ENCODE measurements at regions not wholly inside any gene's neighbourhood (a gene's known extent, or its start where the extent isn't known, plus 50 kb on each side); places are given as distances from the start of the nearest gene placed in this dataset.

DNA sequence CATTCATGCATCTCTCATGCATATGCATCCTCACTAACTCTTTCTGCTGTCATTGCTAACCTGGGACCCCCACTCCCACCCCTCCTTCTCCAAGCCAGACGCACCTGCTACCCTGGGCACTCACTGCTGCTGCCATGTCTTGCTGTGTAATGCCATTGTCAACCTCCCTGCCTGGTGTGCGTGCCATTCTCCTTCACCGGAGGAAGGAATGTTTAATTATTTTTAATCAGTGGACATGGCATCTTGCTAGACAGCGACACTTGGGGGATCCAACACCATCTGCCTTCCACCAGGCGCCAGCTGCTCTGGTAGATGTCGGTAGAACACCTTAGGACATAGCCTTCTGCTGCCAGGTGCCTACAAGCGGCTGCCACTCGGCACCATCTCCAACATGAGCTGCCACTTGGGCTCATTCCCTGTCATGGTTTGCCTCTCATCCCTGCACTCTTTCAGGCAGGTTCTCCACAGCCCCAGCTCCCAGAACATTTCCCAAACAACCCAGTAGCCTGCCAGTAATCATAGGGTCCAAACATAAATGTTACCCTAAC is 306.9 kb downstream of the TTLL7 start:
- no peak overlapping the region for H4K12ac ChIP-seq (ENCODE audit: low read depth, low read length)
- peaks cover 2% of the 10 kb centered on the region for H3K79me1 ChIP-seq (ENCODE audit: low read length)
- DNase-seq, result no peak
- H2AK5ac ChIP-seq (ENCODE audit: low read length), result no peak overlapping the region
- H3K14ac ChIP-seq (ENCODE audit: low read length), result peak overlapping the region; percentile 6
- H2BK12ac ChIP-seq (ENCODE audit: low read length), result peak overlapping the region; percentile 4
- H3K27me3 ChIP-seq (ENCODE audit: insufficient read depth, low read length), result no peaks in the 10 kb centered on the region
- H3K36me3 ChIP-seq (ENCODE audit: control insufficient read depth in 1 of 2, insufficient read depth in 2 of 2, low read length in 2 of 2), result no peaks in the 10 kb centered on the region
- WGBS (ENCODE audit: extremely low coverage, insufficient coverage, insufficient read length), result no CpG with 5 or more reads among the region's 8 CpGs
- H3K9ac ChIP-seq (ENCODE audit: low read length), result no peak overlapping the region
- H2BK120ac ChIP-seq (ENCODE audit: insufficient read depth, low read length, poor library complexity), result peak overlapping the region; percentile 27
- no peaks in the 10 kb centered on the region for H3K9me3 ChIP-seq (ENCODE audit: insufficient read depth, low read depth, low read length)
- H4K8ac ChIP-seq (ENCODE audit: low read depth, low read length), result no peak overlapping the region
- H2AFZ ChIP-seq (ENCODE audit: insufficient read depth, low read length, poor library complexity), result no peak overlapping the region
- no peak overlapping the region for H3K4ac ChIP-seq (ENCODE audit: low read depth, low read length)
- H3K79me2 ChIP-seq (ENCODE audit: control insufficient read depth, insufficient read depth, low read length, poor library complexity), result no peaks in the 10 kb centered on the region
- H3K4me3 ChIP-seq (ENCODE audit: low read depth, low read length), result no peak overlapping the region
- H3K4me2 ChIP-seq (ENCODE audit: low read length), result peak overlapping the region; percentile 35
- peak overlapping the region; percentile 26 for H2BK5ac ChIP-seq (ENCODE audit: low read depth, low read length, poor library complexity)
- H3K4me1 ChIP-seq (ENCODE audit: control insufficient read depth in 1 of 2, insufficient read depth in 2 of 2, low read length in 2 of 2), result peaks cover 8 to 17% of the 10 kb centered on the region in 2 experiments
- peak overlapping the region; percentile 25 for H3K27ac ChIP-seq (ENCODE audit: low read depth, low read length)
- no peak overlapping the region for H3K18ac ChIP-seq (ENCODE audit: low read length)
- H3K23ac ChIP-seq (ENCODE audit: low read length), result no peak overlapping the region
- H4K91ac ChIP-seq (ENCODE audit: low read depth, low read length), result peak overlapping the region; percentile 28

GRCh38 chr1:83689921-83690868 is 308.7 kb downstream of the TTLL7 start:
- Histone ChIP-seq H3K4me3 (ENCODE audit: low read depth, low read length) (no peak overlapping the region), H3K23ac (ENCODE audit: low read length) (no peak overlapping the region), H3K27me3 (ENCODE audit: insufficient read depth, low read length) (no peaks in the 10 kb centered on the region), H4K12ac (ENCODE audit: low read depth, low read length) (no peak overlapping the region), H2BK12ac (ENCODE audit: low read length) (no peak overlapping the region), H2AK5ac (ENCODE audit: low read length) (no peak overlapping the region), H3K4ac (ENCODE audit: low read depth, low read length) (no peak overlapping the region), H3K36me3 (ENCODE audit: control insufficient read depth in 1 of 2, insufficient read depth in 2 of 2, low read length in 2 of 2) (no peaks in the 10 kb centered on the region), H3K79me2 (ENCODE audit: control insufficient read depth, insufficient read depth, low read length, poor library complexity) (no peaks in the 10 kb centered on the region), H3K27ac (ENCODE audit: low read depth, low read length) (no peak overlapping the region), H4K91ac (ENCODE audit: low read depth, low read length) (no peak overlapping the region), H3K79me1 (ENCODE audit: low read length) (peaks cover 2% of the 10 kb centered on the region), H3K4me1 (ENCODE audit: control insufficient read depth in 1 of 2, insufficient read depth in 2 of 2, low read length in 2 of 2) (peaks cover 8 to 17% of the 10 kb centered on the region in 2 experiments), H3K9me3 (ENCODE audit: insufficient read depth, low read depth, low read length) (no peaks in the 10 kb centered on the region), H3K14ac (ENCODE audit: low read length) (no peak overlapping the region), H3K4me2 (ENCODE audit: low read length) (no peak overlapping the region), H2BK5ac (ENCODE audit: low read depth, low read length, poor library complexity) (no peak overlapping the region), H3K9ac (ENCODE audit: low read length) (no peak overlapping the region), H3K18ac (ENCODE audit: low read length) (no peak overlapping the region), H2AFZ (ENCODE audit: insufficient read depth, low read length, poor library complexity) (no peak overlapping the region), H2BK120ac (ENCODE audit: insufficient read depth, low read length, poor library complexity) (no peak overlapping the region), H4K8ac (ENCODE audit: low read depth, low read length) (no peak overlapping the region)
- DNase-seq, result no peak
- no CpG with 5 or more reads among the region's 6 CpGs for WGBS (ENCODE audit: extremely low coverage, insufficient coverage, insufficient read length)

DNA sequence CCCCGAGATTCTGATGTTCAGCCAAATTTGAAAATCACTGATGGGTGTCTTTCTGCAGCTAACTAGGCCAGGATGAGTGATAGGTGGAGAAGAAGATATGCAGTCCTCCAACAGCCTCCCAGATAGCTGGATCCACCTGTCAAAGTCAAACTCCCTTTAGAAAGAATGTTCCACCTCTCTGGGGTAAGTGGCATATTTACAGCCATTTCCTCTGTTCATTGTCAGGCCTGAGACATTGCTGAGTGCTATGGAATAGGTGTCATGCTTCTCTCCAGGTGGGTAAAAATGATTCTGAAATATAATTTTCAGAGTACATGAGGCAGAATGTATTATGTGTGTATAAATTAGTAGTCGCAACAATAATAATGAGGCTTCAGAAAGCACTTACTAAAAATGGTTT is 316.8 kb downstream of the TTLL7 start:
- H3K36me3 ChIP-seq (ENCODE audit: control insufficient read depth in 1 of 2, insufficient read depth in 2 of 2, low read length in 2 of 2), result no peaks in the 10 kb centered on the region

DNA sequence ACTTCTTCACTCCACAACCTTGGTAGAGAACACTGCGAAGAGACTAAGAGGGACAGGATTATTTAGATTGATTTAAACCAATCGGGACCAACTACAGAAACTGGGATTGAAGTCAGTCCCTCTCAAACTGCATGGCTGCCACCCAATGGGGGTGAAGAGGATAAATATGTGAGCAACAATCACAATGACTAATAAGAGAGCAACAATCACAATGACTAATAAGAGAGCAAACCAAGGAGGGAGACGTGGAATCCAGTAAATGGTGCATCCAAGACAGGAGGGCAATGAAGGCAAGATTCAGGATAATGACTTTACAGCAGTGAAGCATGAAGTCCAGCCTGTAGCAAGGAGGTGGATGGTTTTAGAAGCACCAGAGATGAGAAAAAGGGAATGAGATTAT is 322.8 kb downstream of the TTLL7 start:
- H4K8ac ChIP-seq (ENCODE audit: low read depth, low read length), result no peak overlapping the region
- DNase-seq, result no peak
- no peak overlapping the region for H2BK12ac ChIP-seq (ENCODE audit: low read length)
- no peak overlapping the region for H3K4me2 ChIP-seq (ENCODE audit: low read length)
- H3K36me3 ChIP-seq (ENCODE audit: control insufficient read depth in 1 of 2, insufficient read depth in 2 of 2, low read length in 2 of 2), result no peaks in the 10 kb centered on the region
- no peak overlapping the region for H3K23ac ChIP-seq (ENCODE audit: low read length)
- no peak overlapping the region for H2AFZ ChIP-seq (ENCODE audit: insufficient read depth, low read length, poor library complexity)
- no peak overlapping the region for H3K27ac ChIP-seq (ENCODE audit: low read depth, low read length)
- H2BK120ac ChIP-seq (ENCODE audit: insufficient read depth, low read length, poor library complexity), result no peak overlapping the region
- no peaks in the 10 kb centered on the region for H3K79me2 ChIP-seq (ENCODE audit: control insufficient read depth, insufficient read depth, low read length, poor library complexity)
- H4K12ac ChIP-seq (ENCODE audit: low read depth, low read length), result no peak overlapping the region
- no CpG with 5 or more reads among the region's 3 CpGs for WGBS (ENCODE audit: extremely low coverage, insufficient coverage, insufficient read length)
- no peak overlapping the region for H3K4me3 ChIP-seq (ENCODE audit: low read depth, low read length)
- no peak overlapping the region for H2AK5ac ChIP-seq (ENCODE audit: low read length)
- no peaks in the 10 kb centered on the region for H3K79me1 ChIP-seq (ENCODE audit: low read length)
- no peaks in the 10 kb centered on the region for H3K27me3 ChIP-seq (ENCODE audit: insufficient read depth, low read length)
- H3K9ac ChIP-seq (ENCODE audit: low read length), result no peak overlapping the region
- no peaks in the 10 kb centered on the region for H3K4me1 ChIP-seq (ENCODE audit: control insufficient read depth in 1 of 2, insufficient read depth in 2 of 2, low read length in 2 of 2)
- no peak overlapping the region for H3K14ac ChIP-seq (ENCODE audit: low read length)
- no peak overlapping the region for H4K91ac ChIP-seq (ENCODE audit: low read depth, low read length)
- no peak overlapping the region for H3K4ac ChIP-seq (ENCODE audit: low read depth, low read length)
- H3K9me3 ChIP-seq (ENCODE audit: insufficient read depth, low read depth, low read length), result no peaks in the 10 kb centered on the region
- H3K18ac ChIP-seq (ENCODE audit: low read length), result no peak overlapping the region
- H2BK5ac ChIP-seq (ENCODE audit: low read depth, low read length, poor library complexity), result no peak overlapping the region

More for the DNA sequence above, 316.8 kb downstream of the TTLL7 start:
- no peak for DNase-seq
- no peak overlapping the region for H2BK120ac ChIP-seq (ENCODE audit: insufficient read depth, low read length, poor library complexity)
- no peak overlapping the region for H3K4me3 ChIP-seq (ENCODE audit: low read depth, low read length)
- H3K4me2 ChIP-seq (ENCODE audit: low read length), result no peak overlapping the region
- no peak overlapping the region for H3K9ac ChIP-seq (ENCODE audit: low read length)
- no peak overlapping the region for H2BK5ac ChIP-seq (ENCODE audit: low read depth, low read length, poor library complexity)
- H3K4me1 ChIP-seq (ENCODE audit: control insufficient read depth in 1 of 2, insufficient read depth in 2 of 2, low read length in 2 of 2), result no peaks in the 10 kb centered on the region
- no peak overlapping the region for H3K18ac ChIP-seq (ENCODE audit: low read length)
- no peaks in the 10 kb centered on the region for H3K79me1 ChIP-seq (ENCODE audit: low read length)
- no peak overlapping the region for H3K4ac ChIP-seq (ENCODE audit: low read depth, low read length)
- H2AFZ ChIP-seq (ENCODE audit: insufficient read depth, low read length, poor library complexity), result no peak overlapping the region
- H3K27ac ChIP-seq (ENCODE audit: low read depth, low read length), result no peak overlapping the region
- H4K8ac ChIP-seq (ENCODE audit: low read depth, low read length), result no peak overlapping the region
- no peaks in the 10 kb centered on the region for H3K9me3 ChIP-seq (ENCODE audit: insufficient read depth, low read depth, low read length)
- no peak overlapping the region for H4K12ac ChIP-seq (ENCODE audit: low read depth, low read length)
- H3K79me2 ChIP-seq (ENCODE audit: control insufficient read depth, insufficient read depth, low read length, poor library complexity), result no peaks in the 10 kb centered on the region
- no peak overlapping the region for H4K91ac ChIP-seq (ENCODE audit: low read depth, low read length)
- no peak overlapping the region for H3K14ac ChIP-seq (ENCODE audit: low read length)
- H2AK5ac ChIP-seq (ENCODE audit: low read length), result no peak overlapping the region
- no peak overlapping the region for H2BK12ac ChIP-seq (ENCODE audit: low read length)
- no CpG with 5 or more reads among the region's 2 CpGs for WGBS (ENCODE audit: extremely low coverage, insufficient coverage, insufficient read length)
- no peaks in the 10 kb centered on the region for H3K27me3 ChIP-seq (ENCODE audit: insufficient read depth, low read length)
- H3K23ac ChIP-seq (ENCODE audit: low read length), result no peak overlapping the region
